ENCODE measurements at regions not wholly inside any gene's neighbourhood (a gene's known extent, or its start where the extent isn't known, plus 50 kb on each side); places are given as distances from the start of the nearest gene placed in this dataset.

- TF ChIP-seq U2AF1 (optimal IDR thresholded peaks at IDR 0.05; ENCODE audit: low read depth, low read length) (no peak), MED8 (CRISPR knock-in tag; IDR thresholded peaks at IDR 0.05; ENCODE audit: insufficient replicate concordance) (no peak), SP2 (CRISPR knock-in tag; IDR thresholded peaks at IDR 0.05) (no peak), ZNF773 (CRISPR knock-in tag; IDR thresholded peaks at IDR 0.05; ENCODE audit: borderline replicate concordance) (no peak), ARNT2 (CRISPR knock-in tag; IDR thresholded peaks at IDR 0.05; ENCODE audit: low read depth) (no peak)
- POLR2A ChIA-PET = no interaction called here
- no TSS peak for BruUV-seq (replicated peaks)
- no peak for FAIRE-seq
- no peak overlapping the region for H3K27ac ChIP-seq (ENCODE audit: extremely low read length, insufficient read depth, low read length)
- H3K4me1 ChIP-seq (ENCODE audit: insufficient read depth, low read length) = no peaks in the 10 kb centered on the region
- no peaks in the 10 kb centered on the region for H3K36me3 ChIP-seq (replicated peaks in 1 of 2; ENCODE audit: control insufficient read depth in 1 of 2, insufficient read depth in 2 of 2, low read length in 2 of 2)
- H3K9me3 ChIP-seq (ENCODE audit: low read length) = no peaks in the 10 kb centered on the region
- H3K9ac ChIP-seq (ENCODE audit: insufficient read depth, low read depth, low read length) = no peak overlapping the region
- in situ Hi-C loops (cut with HindIII; ENCODE audit: extremely low pct_ligation_motif_present, low pct_unique_long_range_greater_than_20kb) = no loop called here
- no peak overlapping the region for H3K4me2 ChIP-seq (ENCODE audit: low read depth, low read length)
- H4K20me1 ChIP-seq (ENCODE audit: insufficient read depth, low read length) = no peaks in the 10 kb centered on the region
- intact Hi-C loops (cut with micrococcal nuclease; ENCODE audit: unreplicated experiment) = no loop called here
- H3K4me3 ChIP-seq (replicated peaks in 1 of 3; ENCODE audit: insufficient read depth in 1 of 3, low read depth in 2 of 3, low read length in 3 of 3) = no peak overlapping the region
- DNase-seq (ENCODE audit: low spot score) = no peak
- peaks cover 1 to 16% of the 10 kb centered on the region in 2 experiments; a peak in 3 of 5 replicates for H3K27me3 ChIP-seq (ENCODE audit: control insufficient read depth in 1 of 2, insufficient read depth in 2 of 2, low read length in 2 of 2)
- no peak overlapping the region for H2AFZ ChIP-seq (ENCODE audit: low read length)
- ATAC-seq = no peak
- 0% methylated on average over 5 of the region's 7 CpGs for WGBS (ENCODE audit: low lambda C conversion rate)
- CTCF ChIA-PET (ENCODE audit: low intra/inter-chr PET ratio, low total read pairs) = no interaction called here
- H3K79me2 ChIP-seq (ENCODE audit: insufficient read depth, low read length) = no peaks in the 10 kb centered on the region
These were observed 95.8 kb downstream of the GEMIN8 start for GRCh38 chrX:13933851-13934250.

GRCh38 chrX:13933352-13933751 is 96.3 kb downstream of the GEMIN8 start:
- BruUV-seq (replicated peaks) = no TSS peak
- no peaks in the 10 kb centered on the region for H3K9me3 ChIP-seq (ENCODE audit: low read length)
- H4K20me1 ChIP-seq (ENCODE audit: insufficient read depth, low read length) = no peaks in the 10 kb centered on the region
- FAIRE-seq (no peak), ATAC-seq (no peak), DNase-seq (ENCODE audit: low spot score) (no peak)
- H3K27me3 ChIP-seq (ENCODE audit: control insufficient read depth in 1 of 2, insufficient read depth in 2 of 2, low read length in 2 of 2) = peaks cover 1 to 16% of the 10 kb centered on the region in 2 experiments; a peak in 3 of 5 replicates
- H3K36me3 ChIP-seq (replicated peaks in 1 of 2; ENCODE audit: control insufficient read depth in 1 of 2, insufficient read depth in 2 of 2, low read length in 2 of 2) = no peaks in the 10 kb centered on the region
- WGBS (ENCODE audit: low lambda C conversion rate) = 0% methylated on average over 3 of the region's 3 CpGs
- no peak overlapping the region for H3K4me3 ChIP-seq (replicated peaks in 1 of 3; ENCODE audit: insufficient read depth in 1 of 3, low read depth in 2 of 3, low read length in 3 of 3)
- TF ChIP-seq AKAP8 (CRISPR knock-in tag; IDR thresholded peaks at IDR 0.05) (no peak), CREB1 (IDR thresholded peaks at IDR 0.05) (no peak), CREB1 (CRISPR knock-in tag; IDR thresholded peaks at IDR 0.05) (no peak), MAFK (conservative IDR thresholded peaks at IDR 0.05 in 1 of 2, IDR thresholded peaks at IDR 0.05 in 1 of 2; ENCODE audit: low read length in 2 of 2) (no peak), IRF1 (CRISPR knock-in tag; IDR thresholded peaks at IDR 0.05; ENCODE audit: low read depth) (no peak), SMAD3 (CRISPR knock-in tag; IDR thresholded peaks at IDR 0.05) (no peak)
- H2AFZ ChIP-seq (ENCODE audit: low read length) = no peak overlapping the region
- POLR2A ChIA-PET = no interaction called here
- CTCF ChIA-PET (ENCODE audit: low intra/inter-chr PET ratio, low total read pairs) = no interaction called here
- no peak overlapping the region for H3K9ac ChIP-seq (ENCODE audit: insufficient read depth, low read depth, low read length)
- H3K4me2 ChIP-seq (ENCODE audit: low read depth, low read length) = no peak overlapping the region
- intact Hi-C loops (cut with micrococcal nuclease; ENCODE audit: unreplicated experiment) (no loop called here), in situ Hi-C loops (cut with HindIII; ENCODE audit: extremely low pct_ligation_motif_present, low pct_unique_long_range_greater_than_20kb) (no loop called here)
- no peak overlapping the region for H3K27ac ChIP-seq (ENCODE audit: extremely low read length, insufficient read depth, low read length)
- no peaks in the 10 kb centered on the region for H3K4me1 ChIP-seq (ENCODE audit: insufficient read depth, low read length)
- no peaks in the 10 kb centered on the region for H3K79me2 ChIP-seq (ENCODE audit: insufficient read depth, low read length)

Data from HepG2 (cell line).